Choroid plexus epithelial cell (primary cell): ENCODE measurements at regions not wholly inside any gene's neighbourhood (a gene's known extent, or its start where the extent isn't known, plus 50 kb on each side); places are given as distances from the start of the nearest gene placed in this dataset.

Experiments
- DNase-seq: peaks from one replicate; pipeline ENCODE4 v3.0.0-alpha.2; 2010; ENCODE audit warnings: low read depth
- H3K4me3 ChIP-seq: 2 replicates; pipeline ENCODE4 v1.5.1; 2011; ENCODE audit warnings: low read depth, mild to moderate bottlenecking, control low read depth, low read length, moderate library complexity
- TF ChIP-seq, protein P1 (sequence below): conservative IDR thresholded peaks from 2 replicates; pipeline ENCODE4 v1.5.1; 2011; ENCODE audit warnings: low read depth, mild to moderate bottlenecking, control low read depth, inconsistent platforms, low read length, moderate library complexity

GRCh38 chr4:14441561-14441960, 560.7 kb upstream of the CPEB2 start:
- no peak for DNase-seq
- no peak overlapping the region for H3K4me3 ChIP-seq
- TF ChIP-seq, protein P1, sequence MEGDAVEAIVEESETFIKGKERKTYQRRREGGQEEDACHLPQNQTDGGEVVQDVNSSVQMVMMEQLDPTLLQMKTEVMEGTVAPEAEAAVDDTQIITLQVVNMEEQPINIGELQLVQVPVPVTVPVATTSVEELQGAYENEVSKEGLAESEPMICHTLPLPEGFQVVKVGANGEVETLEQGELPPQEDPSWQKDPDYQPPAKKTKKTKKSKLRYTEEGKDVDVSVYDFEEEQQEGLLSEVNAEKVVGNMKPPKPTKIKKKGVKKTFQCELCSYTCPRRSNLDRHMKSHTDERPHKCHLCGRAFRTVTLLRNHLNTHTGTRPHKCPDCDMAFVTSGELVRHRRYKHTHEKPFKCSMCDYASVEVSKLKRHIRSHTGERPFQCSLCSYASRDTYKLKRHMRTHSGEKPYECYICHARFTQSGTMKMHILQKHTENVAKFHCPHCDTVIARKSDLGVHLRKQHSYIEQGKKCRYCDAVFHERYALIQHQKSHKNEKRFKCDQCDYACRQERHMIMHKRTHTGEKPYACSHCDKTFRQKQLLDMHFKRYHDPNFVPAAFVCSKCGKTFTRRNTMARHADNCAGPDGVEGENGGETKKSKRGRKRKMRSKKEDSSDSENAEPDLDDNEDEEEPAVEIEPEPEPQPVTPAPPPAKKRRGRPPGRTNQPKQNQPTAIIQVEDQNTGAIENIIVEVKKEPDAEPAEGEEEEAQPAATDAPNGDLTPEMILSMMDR, result no peak

GRCh38 chr4:14445882-14446281, 556.4 kb upstream of the CPEB2 start:
- DNase-seq, result no peak
- no peak overlapping the region for H3K4me3 ChIP-seq
- TF ChIP-seq, protein P1, result no peak

GRCh38 chr4:14446311-14446710, 556.0 kb upstream of the CPEB2 start:
- TF ChIP-seq, protein P1, result no peak
- no peak overlapping the region for H3K4me3 ChIP-seq
- DNase-seq, result peak; percentile 68

- TF ChIP-seq, protein P1, result no peak
- no peak overlapping the region for H3K4me3 ChIP-seq
- no peak for DNase-seq
These were observed 555.4 kb upstream of the CPEB2 start for GRCh38 chr4:14446904-14447303.

DNA sequence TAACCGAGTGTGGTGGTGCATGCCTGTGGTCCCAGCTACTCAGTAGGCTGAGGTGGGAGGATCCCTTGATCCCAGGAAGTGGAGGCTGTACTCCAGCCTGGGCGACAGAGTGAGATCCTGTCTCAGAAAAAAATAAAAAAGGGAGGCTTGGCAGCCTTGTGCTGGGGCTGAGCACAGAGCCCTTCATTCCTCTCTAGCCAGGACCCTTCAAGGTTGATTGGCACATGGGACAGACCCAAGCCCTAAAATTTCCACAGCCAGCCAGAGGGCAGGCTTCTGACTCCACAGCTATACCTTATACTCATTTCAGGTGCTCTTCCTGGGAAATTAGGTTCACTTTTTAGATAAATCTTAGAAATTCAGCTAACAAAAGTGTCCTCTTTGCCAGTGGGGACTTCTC, 553.0 kb upstream of the CPEB2 start:
- TF ChIP-seq, protein P1, result no peak
- no peak overlapping the region for H3K4me3 ChIP-seq
- no peak for DNase-seq

- H3K4me3 ChIP-seq, result no peak overlapping the region
- TF ChIP-seq, protein P1, result no peak
- DNase-seq, result no peak
These were observed 550.3 kb upstream of the CPEB2 start for GRCh38 chr4:14452001-14452400.

DNA sequence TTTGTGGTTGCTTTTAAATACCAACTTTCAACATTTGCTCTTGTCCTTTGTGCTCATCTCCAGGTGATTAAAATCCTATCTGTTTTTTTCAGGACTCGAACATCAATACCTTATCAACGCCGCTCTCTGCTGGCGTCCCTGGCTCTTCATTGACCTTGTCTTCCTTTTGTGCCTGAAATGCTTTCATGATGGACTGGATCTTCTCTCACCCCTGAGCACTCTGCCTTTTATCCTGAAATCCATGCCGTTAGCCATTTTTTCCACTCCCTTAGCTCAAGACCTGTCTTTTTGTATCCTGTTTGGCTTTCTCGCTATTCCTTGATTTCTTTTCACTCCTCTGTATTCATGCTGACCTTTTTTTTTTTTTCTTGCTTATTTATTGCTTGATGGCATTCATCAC, 549.5 kb upstream of the CPEB2 start:
- TF ChIP-seq, protein P1, result no peak
- no peak overlapping the region for H3K4me3 ChIP-seq

More for the DNA sequence above, 549.5 kb upstream of the CPEB2 start:
- DNase-seq, result no peak
